ENCODE measurements at regions not wholly inside any gene's neighbourhood (a gene's known extent, or its start where the extent isn't known, plus 50 kb on each side); places are given as distances from the start of the nearest gene placed in this dataset.

DNA sequence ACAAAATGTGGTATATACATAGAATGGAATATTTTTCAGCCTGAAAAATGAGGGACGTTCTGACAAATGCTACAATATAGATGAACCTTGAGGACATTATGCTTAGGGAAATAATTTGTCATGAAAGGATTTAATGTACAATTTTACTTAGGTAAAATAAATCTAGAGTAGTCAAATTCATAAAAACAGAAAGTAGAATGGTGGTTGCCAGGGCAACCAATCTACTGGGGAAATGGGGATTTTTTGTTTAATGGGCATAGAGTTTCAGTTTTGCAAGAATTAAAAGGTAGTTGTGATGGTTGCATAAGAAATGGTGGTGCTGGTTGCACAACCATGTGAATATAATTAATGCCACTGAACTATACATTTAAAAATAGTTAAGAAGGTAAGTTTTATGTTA, 296.0 kb upstream of the SP4 start:
- intact Hi-C loops (cut with micrococcal nuclease), result no loop called here
- POLR2A ChIA-PET, result no interaction called here
- dilution Hi-C loops (cut with MboI; ENCODE audit: extremely low pct_ligation_motif_present, low sequenced_read_pairs), result no loop called here

More for the DNA sequence above, 296.0 kb upstream of the SP4 start:
- TF ChIP-seq, protein P1, sequence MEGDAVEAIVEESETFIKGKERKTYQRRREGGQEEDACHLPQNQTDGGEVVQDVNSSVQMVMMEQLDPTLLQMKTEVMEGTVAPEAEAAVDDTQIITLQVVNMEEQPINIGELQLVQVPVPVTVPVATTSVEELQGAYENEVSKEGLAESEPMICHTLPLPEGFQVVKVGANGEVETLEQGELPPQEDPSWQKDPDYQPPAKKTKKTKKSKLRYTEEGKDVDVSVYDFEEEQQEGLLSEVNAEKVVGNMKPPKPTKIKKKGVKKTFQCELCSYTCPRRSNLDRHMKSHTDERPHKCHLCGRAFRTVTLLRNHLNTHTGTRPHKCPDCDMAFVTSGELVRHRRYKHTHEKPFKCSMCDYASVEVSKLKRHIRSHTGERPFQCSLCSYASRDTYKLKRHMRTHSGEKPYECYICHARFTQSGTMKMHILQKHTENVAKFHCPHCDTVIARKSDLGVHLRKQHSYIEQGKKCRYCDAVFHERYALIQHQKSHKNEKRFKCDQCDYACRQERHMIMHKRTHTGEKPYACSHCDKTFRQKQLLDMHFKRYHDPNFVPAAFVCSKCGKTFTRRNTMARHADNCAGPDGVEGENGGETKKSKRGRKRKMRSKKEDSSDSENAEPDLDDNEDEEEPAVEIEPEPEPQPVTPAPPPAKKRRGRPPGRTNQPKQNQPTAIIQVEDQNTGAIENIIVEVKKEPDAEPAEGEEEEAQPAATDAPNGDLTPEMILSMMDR (IDR thresholded peaks at IDR 0.05; ENCODE audit: extremely low read depth in 1 of 2, insufficient read depth in 1 of 2, low read depth in 1 of 2, low read length in 2 of 2), result no peak
- no peak for TF ChIP-seq POLR2A (IDR thresholded peaks at IDR 0.05; ENCODE audit: low read depth, low read length)
- no peak for TF ChIP-seq MYC (IDR thresholded peaks at IDR 0.05; ENCODE audit: low read depth, low read length)
- TF ChIP-seq FOS (IDR thresholded peaks at IDR 0.05; ENCODE audit: borderline replicate concordance, insufficient read depth, low read length), result no peak
- no peak for TF ChIP-seq POLR2AphosphoS5 (IDR thresholded peaks at IDR 0.05; ENCODE audit: insufficient read depth, low read depth, low read length)
- TF ChIP-seq GATA2 (IDR thresholded peaks at IDR 0.05; ENCODE audit: insufficient read depth, insufficient read length, low read depth, low read length), result no peak
- TF ChIP-seq EZH2 (IDR thresholded peaks at IDR 0.05; ENCODE audit: borderline replicate concordance, low read depth, low read length, severe bottlenecking), result no peak
- no peak for TF ChIP-seq JUN (IDR thresholded peaks at IDR 0.05; ENCODE audit: borderline replicate concordance, insufficient read depth, insufficient read length, low read depth)
- TF ChIP-seq, protein P2, sequence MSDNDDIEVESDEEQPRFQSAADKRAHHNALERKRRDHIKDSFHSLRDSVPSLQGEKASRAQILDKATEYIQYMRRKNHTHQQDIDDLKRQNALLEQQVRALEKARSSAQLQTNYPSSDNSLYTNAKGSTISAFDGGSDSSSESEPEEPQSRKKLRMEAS (IDR thresholded peaks at IDR 0.05; ENCODE audit: insufficient read depth, insufficient read length), result no peak
- FAIRE-seq (no peak), DNase-seq (ENCODE audit: low read depth, low spot score) (no peak)
- no peak overlapping the region for H3K4me2 ChIP-seq (ENCODE audit: insufficient read depth, low read length)
- no peak overlapping the region for H2AFZ ChIP-seq (ENCODE audit: low read depth, low read length)
- no peak overlapping the region for H3K9ac ChIP-seq (replicated peaks; ENCODE audit: extremely low read depth, insufficient read depth, low read length)
- H3K4me3 ChIP-seq (replicated peaks in 1 of 3; ENCODE audit: insufficient read depth in 1 of 3, low read depth in 1 of 3, low read length in 3 of 3), result no peak overlapping the region
- no peaks in the 10 kb centered on the region for H3K9me1 ChIP-seq (replicated peaks; ENCODE audit: control insufficient read depth, extremely low read depth, insufficient read depth, low read length)
- no peaks in the 10 kb centered on the region for H3K36me3 ChIP-seq (ENCODE audit: control insufficient read depth in 2 of 2, extremely low read depth in 1 of 2, insufficient read depth in 2 of 2, low read length in 2 of 2)
- H4K20me1 ChIP-seq (replicated peaks; ENCODE audit: control insufficient read depth, extremely low read depth, insufficient read depth, low read length), result no peaks in the 10 kb centered on the region
- no TSS peak for BruUV-seq (replicated peaks)
- H3K4me1 ChIP-seq (ENCODE audit: control insufficient read depth, extremely low read depth, insufficient read depth, low read length), result no peaks in the 10 kb centered on the region
- no peak overlapping the region for H3K27ac ChIP-seq (ENCODE audit: insufficient read depth, low read depth, low read length)
- no peaks in the 10 kb centered on the region for H3K9me3 ChIP-seq (replicated peaks; ENCODE audit: control insufficient read depth, insufficient read depth, low read length)
- CTCF ChIA-PET, result no interaction called here
- no peaks in the 10 kb centered on the region for H3K79me2 ChIP-seq (ENCODE audit: control insufficient read depth, insufficient read depth, low read length)
- peaks cover 0 to 3% of the 10 kb centered on the region in 2 experiments for H3K27me3 ChIP-seq (ENCODE audit: control insufficient read depth in 2 of 2, insufficient read depth in 2 of 2, low read length in 2 of 2)

Measured in endothelial cell of umbilical vein (primary cell).